ENCODE measurements at regions not wholly inside any gene's neighbourhood (a gene's known extent, or its start where the extent isn't known, plus 50 kb on each side); places are given as distances from the start of the nearest gene placed in this dataset.

DNA sequence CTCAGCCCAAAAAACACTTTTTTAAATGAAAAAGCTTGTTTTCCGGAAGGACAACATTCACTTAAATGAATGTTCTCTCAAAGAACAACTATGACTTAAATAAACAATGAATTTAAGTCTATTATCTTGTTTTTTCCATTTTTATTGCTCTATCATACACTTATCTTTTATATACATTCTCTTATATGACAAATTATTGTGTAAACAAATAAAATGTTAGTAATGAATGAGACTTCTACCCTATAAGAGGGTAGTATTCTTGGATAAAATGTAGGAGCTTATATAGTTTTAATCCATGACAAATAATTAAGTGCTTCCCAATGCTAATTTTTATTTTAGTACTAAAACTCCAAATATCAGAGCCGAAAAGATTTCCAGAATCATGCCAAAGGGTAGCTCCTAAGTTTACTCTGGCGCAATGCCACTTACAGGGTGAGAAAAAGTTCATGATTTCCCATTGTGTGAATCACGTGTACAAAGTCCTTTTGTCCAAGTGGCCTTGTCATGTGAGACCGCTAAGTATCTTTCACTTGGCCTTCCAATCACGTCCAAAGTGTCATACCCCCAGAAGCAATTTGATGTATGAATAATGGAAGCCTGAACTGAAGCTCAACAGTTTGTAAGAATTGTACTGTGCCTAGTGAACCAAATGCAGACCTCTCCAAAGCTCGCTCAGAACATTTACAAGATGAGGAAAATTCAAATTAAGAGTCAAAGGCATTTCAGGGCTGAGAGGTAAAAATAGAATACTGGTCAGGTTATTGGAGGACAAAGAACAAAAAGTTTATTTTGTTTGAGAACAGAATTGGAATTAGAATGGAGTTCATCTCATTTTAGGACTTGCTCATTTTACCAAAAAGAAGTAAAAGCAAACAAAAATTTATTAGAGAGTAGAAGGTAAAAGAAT, 56.6 kb upstream of the C1orf21 start:
- H3K27ac ChIP-seq (ENCODE audit: low read length), result no peak overlapping the region
- H3K4me3 ChIP-seq (ENCODE audit: low read length), result no peak overlapping the region
- H3K9ac ChIP-seq (ENCODE audit: low read depth, low read length), result no peak overlapping the region
- no peaks in the 10 kb centered on the region for H3K36me3 ChIP-seq (ENCODE audit: insufficient read depth, low read depth, low read length)
- no peaks in the 10 kb centered on the region for H3K27me3 ChIP-seq (ENCODE audit: insufficient read depth, low read length)
- H3K9me3 ChIP-seq (ENCODE audit: insufficient read depth, low read depth, low read length), result 0 out of 2 replicates have a peak, but pooled peaks cover 3% of the 10 kb centered on the region
- H3K4me1 ChIP-seq (ENCODE audit: insufficient read depth, low read length), result no peaks in the 10 kb centered on the region

DNA sequence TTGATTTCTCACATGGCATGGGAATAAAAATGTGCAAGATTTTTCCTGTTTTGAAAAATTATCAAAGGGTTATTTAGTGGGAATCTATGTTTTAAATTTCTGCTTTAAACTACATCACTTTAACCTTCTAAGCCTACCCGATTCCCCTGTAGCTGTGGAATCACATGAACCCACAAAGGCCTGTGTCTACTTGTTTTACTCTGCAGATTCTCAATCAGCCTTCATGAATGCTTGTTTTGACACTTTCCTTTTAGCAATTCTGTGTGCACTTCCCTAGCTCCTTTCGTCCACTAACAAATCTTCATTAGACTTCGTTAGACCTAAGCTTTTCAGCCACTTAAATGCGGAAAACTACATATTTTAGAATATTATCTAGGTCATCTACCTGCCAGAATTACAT, 56.0 kb upstream of the C1orf21 start:
- 0 out of 2 replicates have a peak, but pooled peaks cover 3% of the 10 kb centered on the region for H3K9me3 ChIP-seq (ENCODE audit: insufficient read depth, low read depth, low read length)
- no peaks in the 10 kb centered on the region for H3K36me3 ChIP-seq (ENCODE audit: insufficient read depth, low read depth, low read length)
- H3K27me3 ChIP-seq (ENCODE audit: insufficient read depth, low read length), result no peaks in the 10 kb centered on the region
- no peak overlapping the region for H3K9ac ChIP-seq (ENCODE audit: low read depth, low read length)
- no peak overlapping the region for H3K4me3 ChIP-seq (ENCODE audit: low read length)
- H3K4me1 ChIP-seq (ENCODE audit: insufficient read depth, low read length), result no peaks in the 10 kb centered on the region
- H3K27ac ChIP-seq (ENCODE audit: low read length), result no peak overlapping the region
